HG02678 (cell line): ENCODE measurements at regions not wholly inside any gene's neighbourhood (a gene's known extent, or its start where the extent isn't known, plus 50 kb on each side); places are given as distances from the start of the nearest gene placed in this dataset.
"Not testable (repeated sequence)": the region's sequence is repeated elsewhere in the genome, so short reads cannot be mapped to it uniquely, and the experiment has no call there.

Source experiments
- ATAC-seq: cut with Tn5 transposase; IDR thresholded peaks from one replicate; pipeline ENCODE4 v1.9.1; 2021; ENCODE audit warnings: mild to moderate bottlenecking, moderate library complexity; ENCODE audit not compliant: unreplicated experiment

- ATAC-seq, result no peak
Observed at GRCh38 chr5:52255308-52255707, 532.4 kb upstream of the ITGA1 start.

- ATAC-seq, result no peak
Observed at GRCh38 chr5:52262844-52263243, 524.9 kb upstream of the ITGA1 start.

GRCh38 chr5:52269401-52269800 is 518.3 kb upstream of the ITGA1 start:
- ATAC-seq, result no peak

- no peak for ATAC-seq
Observed at GRCh38 chr5:52269859-52270258, 517.9 kb upstream of the ITGA1 start.

- ATAC-seq, result no peak
Observed at GRCh38 chr5:52275639-52276038, 512.1 kb upstream of the ITGA1 start.

- ATAC-seq, result no peak
Observed at GRCh38 chr5:52277101-52277500, 510.6 kb upstream of the ITGA1 start.

- ATAC-seq, result no peak
Observed at GRCh38 chr5:52282647-52283046, 505.1 kb upstream of the ITGA1 start.

- ATAC-seq, result no peak
Observed at GRCh38 chr5:52283221-52283620, 504.5 kb upstream of the ITGA1 start.

GRCh38 chr5:52300703-52301372 is 486.9 kb upstream of the ITGA1 start:
- ATAC-seq, result no peak

- not testable (repeated sequence) for ATAC-seq
Observed at GRCh38 chr5:52304816-52305215, 482.9 kb upstream of the ITGA1 start.

- ATAC-seq, result no peak
Observed at GRCh38 chr5:52328220-52328806, 459.4 kb upstream of the ITGA1 start.

GRCh38 chr5:52331725-52332124 is 456.0 kb upstream of the ITGA1 start:
- ATAC-seq, result no peak

GRCh38 chr5:52334367-52334766 is 453.3 kb upstream of the ITGA1 start:
- ATAC-seq, result no peak

- ATAC-seq, result no peak
Observed at GRCh38 chr5:52339285-52339684, 448.4 kb upstream of the ITGA1 start.

GRCh38 chr5:52342361-52342760 is 445.4 kb upstream of the ITGA1 start:
- ATAC-seq, result no peak

GRCh38 chr5:52356311-52356918 is 431.3 kb upstream of the ITGA1 start:
- ATAC-seq, result no peak

- ATAC-seq, result no peak
Observed at GRCh38 chr5:52359261-52359660, 428.5 kb upstream of the ITGA1 start.

- no peak for ATAC-seq
Observed at GRCh38 chr5:52360985-52361384, 426.7 kb upstream of the ITGA1 start.

GRCh38 chr5:52374286-52374685 is 413.4 kb upstream of the ITGA1 start:
- no peak for ATAC-seq

GRCh38 chr5:52375969-52376368 is 411.7 kb upstream of the ITGA1 start:
- no peak for ATAC-seq

GRCh38 chr5:52376592-52376991 is 411.1 kb upstream of the ITGA1 start:
- no peak for ATAC-seq

- no peak for ATAC-seq
Observed at GRCh38 chr5:52378237-52378636, 409.5 kb upstream of the ITGA1 start.
